Fibroblast of the aortic adventitia (primary cell): ENCODE measurements at regions not wholly inside any gene's neighbourhood (a gene's known extent, or its start where the extent isn't known, plus 50 kb on each side); places are given as distances from the start of the nearest gene placed in this dataset.
A peak's percentile ranks its signal among the peaks of the same experiment; 100 is the strongest.
"Not testable (repeated sequence)": the region's sequence is repeated elsewhere in the genome, so short reads cannot be mapped to it uniquely, and the experiment has no call there.

Experiments
- DNase-seq: peaks from one replicate; pipeline ENCODE4 v3.0.0-alpha.2; 2010; ENCODE audit warnings: low read depth
- H3K4me3 ChIP-seq: 2 replicates; pipeline ENCODE4 v1.5.1; 2011; ENCODE audit warnings: low read depth, mild to moderate bottlenecking, control low read depth, low read length, moderate library complexity
- CTCF ChIP-seq: IDR thresholded peaks from 2 replicates; pipeline ENCODE4 v1.5.1; 2011; ENCODE audit warnings: mild to moderate bottlenecking, low read length, control low read depth, inconsistent platforms; ENCODE audit not compliant: insufficient read depth

- no peak for TF ChIP-seq CTCF
- peak; percentile 55 for DNase-seq
- no peak overlapping the region for H3K4me3 ChIP-seq
Measured at GRCh38 chr12:58419905-58420304, 478.5 kb downstream of the ATP23 start.

GRCh38 chr12:58420503-58420902 lies 479.1 kb downstream of the ATP23 start:
- no peak for TF ChIP-seq CTCF
- peak; percentile 87 for DNase-seq
- H3K4me3 ChIP-seq, result no peak overlapping the region

GRCh38 chr12:58421990-58422389 lies 480.6 kb downstream of the ATP23 start:
- DNase-seq, result no peak
- no peak for TF ChIP-seq CTCF
- no peak overlapping the region for H3K4me3 ChIP-seq

GRCh38 chr12:58424735-58425392 lies 483.5 kb downstream of the ATP23 start:
- DNase-seq, result peak; percentile 37
- H3K4me3 ChIP-seq, result no peak overlapping the region
- TF ChIP-seq CTCF, result no peak

GRCh38 chr12:58425481-58426392 lies 484.4 kb downstream of the ATP23 start:
- H3K4me3 ChIP-seq, result peak overlapping the region; percentile 45
- no peak for TF ChIP-seq CTCF
- DNase-seq, result peak; percentile 93

- not testable (repeated sequence) for DNase-seq, H3K4me3 ChIP-seq
Measured at GRCh38 chr12:58426437-58426836, 485.1 kb downstream of the ATP23 start.

- H3K4me3 ChIP-seq, result no peak overlapping the region
- TF ChIP-seq CTCF, result no peak
- no peak for DNase-seq
Measured at GRCh38 chr12:58433959-58434358, 486.3 kb downstream of the LRIG3 start.
